Natural killer cell (primary cell): ENCODE measurements at regions not wholly inside any gene's neighbourhood (a gene's known extent, or its start where the extent isn't known, plus 50 kb on each side); places are given as distances from the start of the nearest gene placed in this dataset.

Experiments used
- ATAC-seq, 3 donors: fragments of 150-1000 bp in 2 of 3; fragments of 200-7000 bp in 1 of 3; cut with Tn5 transposase; 1 replicate in 1 of 3; 2 replicates in 2 of 3; pipeline ENCODE4 v1.10.0; 2021; ENCODE audit warnings: mild to moderate bottlenecking in 2 of 3, moderate library complexity in 2 of 3
- DNase-seq, 2 donors: peaks; one replicate each; pipeline versions ENCODE4 v3.0.0 to v3.0.0-alpha.2; 2013 to 2021; ENCODE audit warnings: mixed read lengths in 1 of 2
- H3K27ac ChIP-seq: one replicate; pipeline ENCODE4 v1.5.1; 2013; ENCODE audit warnings: mild to moderate bottlenecking, low read length
- H3K27me3 ChIP-seq: one replicate; pipeline ENCODE4 v1.6.1; 2013; ENCODE audit warnings: low read length; ENCODE audit not compliant: control insufficient read depth, insufficient read depth
- H3K36me3 ChIP-seq: one replicate; pipeline ENCODE4 v1.6.1; 2013; ENCODE audit warnings: low read length; ENCODE audit not compliant: control insufficient read depth, insufficient read depth
- H3K4me1 ChIP-seq: one replicate; pipeline ENCODE4 v1.6.1; 2013; ENCODE audit warnings: low read length; ENCODE audit not compliant: control insufficient read depth, insufficient read depth
- H3K4me3 ChIP-seq: one replicate; pipeline ENCODE4 v1.5.1; 2013; ENCODE audit warnings: low read length
- H3K9me3 ChIP-seq: one replicate; pipeline ENCODE4 v1.6.1; 2013; ENCODE audit warnings: low read length; ENCODE audit not compliant: control insufficient read depth, insufficient read depth
- H3K27ac Mint-ChIP-seq, 2 donors: one replicate each; pipeline ENCODE4 v1.8.0; 2022; ENCODE audit warnings: mild to moderate bottlenecking in 2 of 2, mixed read lengths in 2 of 2, moderate library complexity in 1 of 2
- H3K27me3 Mint-ChIP-seq, 2 donors: one replicate each; pipeline ENCODE4 v1.8.0; 2022; ENCODE audit warnings: low read depth in 2 of 2, mixed read lengths in 2 of 2
- H3K36me3 Mint-ChIP-seq: one replicate; pipeline ENCODE4 v1.8.0; 2022; ENCODE audit warnings: mixed read lengths
- H3K4me1 Mint-ChIP-seq, 2 donors: one replicate each; pipeline ENCODE4 v1.8.0; 2022; ENCODE audit warnings: mixed read lengths in 2 of 2
- H3K4me3 Mint-ChIP-seq: one replicate; pipeline ENCODE4 v1.8.0; 2022; ENCODE audit warnings: mild to moderate bottlenecking, moderate library complexity, mixed read lengths
- H3K9me3 Mint-ChIP-seq, 2 donors: one replicate each; pipeline ENCODE4 v1.8.0; 2022; ENCODE audit warnings: mixed read lengths in 2 of 2
- CTCF ChIP-seq: fragments of 200-600 bp; IDR thresholded peaks from one replicate; pipeline ENCODE4 v1.8.0; 2022; ENCODE audit warnings: antibody characterized with exemption
- WGBS: methylation state at CpG from one replicate; pipeline ENCODE4 v1.1.7; 2013; ENCODE audit warnings: missing lambda C conversion rate; ENCODE audit not compliant: insufficient coverage; 5-methylcytosine and 5-hydroxymethylcytosine counted together
- intact Hi-C: fragments of 100-400 bp; cut with micrococcal nuclease; formaldehyde crosslinking; loops from one replicate; pipeline ENCODE4 v1.14.2; 2022

GRCh38 chrX:122078079-122078478 is 1030.7 kb downstream of the GLUD2 start:
- Histone ChIP-seq H3K4me1 (no peaks in the 10 kb centered on the region), H3K36me3 (no peaks in the 10 kb centered on the region), H3K27ac (no peak overlapping the region), H3K4me3 (no peak overlapping the region), H3K27me3 (no peaks in the 10 kb centered on the region), H3K9me3 (peaks cover 9% of the 10 kb centered on the region)
- intact Hi-C loops: no loop called here
- TF ChIP-seq CTCF: no peak
- Mint-ChIP-seq H3K4me3 (no peak overlapping the region), H3K9me3 (peaks cover 7 to 18% of the 10 kb centered on the region in 2 donors), H3K27me3 (no peaks in the 10 kb centered on the region), H3K36me3 (no peaks in the 10 kb centered on the region), H3K4me1 (no peaks in the 10 kb centered on the region), H3K27ac (no peak overlapping the region)
- 100% methylated on average over 1 of the region's 1 CpG for WGBS
- ATAC-seq: no peak
- DNase-seq: no peak

- H3K9me3 Mint-ChIP-seq: peaks cover 5 to 8% of the 10 kb centered on the region in 2 donors
- H3K9me3 ChIP-seq: no peaks in the 10 kb centered on the region
- H3K36me3 Mint-ChIP-seq: no peaks in the 10 kb centered on the region
- H3K36me3 ChIP-seq: no peaks in the 10 kb centered on the region
- H3K27me3 Mint-ChIP-seq: no peaks in the 10 kb centered on the region
- ATAC-seq (no peak), DNase-seq (no peak)
- TF ChIP-seq CTCF: no peak
- no peaks in the 10 kb centered on the region for H3K4me1 ChIP-seq
- H3K27ac ChIP-seq: no peak overlapping the region
- no peak overlapping the region for H3K4me3 Mint-ChIP-seq
- intact Hi-C loops: no loop called here
- H3K27ac Mint-ChIP-seq: no peak overlapping the region
- H3K4me3 ChIP-seq: no peak overlapping the region
- no peaks in the 10 kb centered on the region for H3K4me1 Mint-ChIP-seq
- WGBS: 0% methylated on average over 1 of the region's 1 CpG
- no peaks in the 10 kb centered on the region for H3K27me3 ChIP-seq
These were observed 1039.9 kb downstream of the GLUD2 start for GRCh38 chrX:122087341-122087740.

GRCh38 chrX:122091571-122091970 is 1044.2 kb downstream of the GLUD2 start:
- no peaks in the 10 kb centered on the region for H3K4me1 Mint-ChIP-seq
- no peak overlapping the region for H3K27ac ChIP-seq
- H3K27ac Mint-ChIP-seq: no peak overlapping the region
- peaks cover 5 to 15% of the 10 kb centered on the region in 2 donors for H3K9me3 Mint-ChIP-seq
- H3K4me3 ChIP-seq: no peak overlapping the region
- no peaks in the 10 kb centered on the region for H3K9me3 ChIP-seq
- no peak for TF ChIP-seq CTCF
- H3K27me3 ChIP-seq: no peaks in the 10 kb centered on the region
- no peaks in the 10 kb centered on the region for H3K36me3 Mint-ChIP-seq
- no peaks in the 10 kb centered on the region for H3K36me3 ChIP-seq
- DNase-seq (no peak), ATAC-seq (no peak)
- H3K4me1 ChIP-seq: no peaks in the 10 kb centered on the region
- intact Hi-C loops: no loop called here
- no peak overlapping the region for H3K4me3 Mint-ChIP-seq
- H3K27me3 Mint-ChIP-seq: no peaks in the 10 kb centered on the region

- ATAC-seq: no peak
- Mint-ChIP-seq H3K4me1 (no peaks in the 10 kb centered on the region), H3K27ac (no peak overlapping the region), H3K4me3 (no peak overlapping the region), H3K9me3 (peaks cover 5 to 9% of the 10 kb centered on the region in 2 donors), H3K27me3 (no peaks in the 10 kb centered on the region), H3K36me3 (no peaks in the 10 kb centered on the region)
- Histone ChIP-seq H3K9me3 (no peaks in the 10 kb centered on the region), H3K27me3 (no peaks in the 10 kb centered on the region), H3K4me3 (no peak overlapping the region), H3K27ac (no peak overlapping the region), H3K4me1 (no peaks in the 10 kb centered on the region), H3K36me3 (no peaks in the 10 kb centered on the region)
- no peak for DNase-seq
- intact Hi-C loops: no loop called here
- TF ChIP-seq CTCF: no peak
- 91% methylated on average over 3 of the region's 3 CpGs for whole genome bisulfite sequencing
These were observed 1045.0 kb downstream of the GLUD2 start for GRCh38 chrX:122092360-122092759.
